MM.1S (cell line): ENCODE measurements at regions not wholly inside any gene's neighbourhood (a gene's known extent, or its start where the extent isn't known, plus 50 kb on each side); places are given as distances from the start of the nearest gene placed in this dataset.

Source experiments
- DNase-seq: peaks from one replicate; pipeline ENCODE4 v3.0.0-alpha.2; 2015
- H2AFZ ChIP-seq: fragments of 300-600 bp; sonication (generic); 2 replicates; pipeline ENCODE4 v1.6.0; 2016; ENCODE audit warnings: antibody characterized with exemption, low read length
- H3F3A ChIP-seq: fragments of 300-600 bp; sonication (generic); 2 replicates; pipeline ENCODE4 v1.6.1; 2016; ENCODE audit warnings: mild to moderate bottlenecking, antibody characterized with exemption, low read length, moderate library complexity, mixed read lengths; ENCODE audit not compliant: insufficient read depth
- H3K27ac ChIP-seq: fragments of 300-600 bp; sonication (generic); 2 replicates; pipeline ENCODE4 v1.5.1; 2016; ENCODE audit warnings: mild to moderate bottlenecking, low read length
- H3K27me3 ChIP-seq: fragments of 300-600 bp; sonication (generic); replicated peaks from 2 replicates; pipeline ENCODE4 v1.6.0; 2016; ENCODE audit warnings: low read length; ENCODE audit not compliant: insufficient read depth
- H3K36me3 ChIP-seq: fragments of 300-600 bp; sonication (generic); replicated peaks from 2 replicates; pipeline ENCODE4 v1.6.1; 2016; ENCODE audit warnings: mild to moderate bottlenecking, low read length, mixed read lengths; ENCODE audit not compliant: insufficient read depth
- H3K4me1 ChIP-seq: fragments of 300-600 bp; sonication (generic); 2 replicates; pipeline ENCODE4 v1.6.1; 2016; ENCODE audit warnings: low read length, mixed read lengths
- H3K4me2 ChIP-seq: fragments of 300-600 bp; sonication (generic); 2 replicates; pipeline ENCODE4 v1.6.0; 2016; ENCODE audit warnings: low read depth, low read length
- H3K4me3 ChIP-seq: fragments of 300-600 bp; sonication (generic); 2 replicates; pipeline ENCODE4 v1.5.1; 2016; ENCODE audit warnings: low read length, mixed read lengths
- H3K79me2 ChIP-seq: fragments of 300-600 bp; sonication (generic); 2 replicates; pipeline ENCODE4 v1.6.1; 2016; ENCODE audit warnings: mixed run types, low read length, mixed read lengths
- H3K9ac ChIP-seq: fragments of 300-600 bp; sonication (generic); 2 replicates; pipeline ENCODE4 v1.6.1; 2016; ENCODE audit warnings: low read length, mixed read lengths
- H3K9me2 ChIP-seq: fragments of 300-600 bp; sonication (generic); replicated peaks from 2 replicates; pipeline ENCODE4 v1.6.1; 2016; ENCODE audit warnings: mild to moderate bottlenecking, low read length, mixed read lengths; ENCODE audit not compliant: insufficient read depth
- H3K9me3 ChIP-seq: fragments of 300-600 bp; sonication (generic); replicated peaks from 2 replicates; pipeline ENCODE4 v1.6.1; 2016; ENCODE audit warnings: mild to moderate bottlenecking, low read length, mixed read lengths; ENCODE audit not compliant: insufficient read depth
- H4K20me1 ChIP-seq: fragments of 300-600 bp; sonication (generic); 2 replicates; pipeline ENCODE4 v1.6.1; 2016; ENCODE audit warnings: mild to moderate bottlenecking, low read length, moderate library complexity, mixed read lengths; ENCODE audit not compliant: insufficient read depth
- EZH2 ChIP-seq: fragments of 300-600 bp; sonication (generic); optimal IDR thresholded peaks from 2 replicates; pipeline ENCODE3; 2017; ENCODE audit warnings: low read depth, mild to moderate bottlenecking, antibody characterized with exemption, low read length, mixed read lengths
- EZH2phosphoT487 ChIP-seq: fragments of 300-600 bp; sonication (generic); IDR thresholded peaks from 2 replicates; pipeline ENCODE4 v1.6.1; 2018; ENCODE audit warnings: antibody characterized with exemption, low read length
- TF ChIP-seq, protein P1 (sequence below): fragments of 300-600 bp; sonication (generic); IDR thresholded peaks from 2 replicates; pipeline ENCODE4 v1.5.1; 2016; ENCODE audit warnings: antibody characterized with exemption, low read length, mixed read lengths

DNA sequence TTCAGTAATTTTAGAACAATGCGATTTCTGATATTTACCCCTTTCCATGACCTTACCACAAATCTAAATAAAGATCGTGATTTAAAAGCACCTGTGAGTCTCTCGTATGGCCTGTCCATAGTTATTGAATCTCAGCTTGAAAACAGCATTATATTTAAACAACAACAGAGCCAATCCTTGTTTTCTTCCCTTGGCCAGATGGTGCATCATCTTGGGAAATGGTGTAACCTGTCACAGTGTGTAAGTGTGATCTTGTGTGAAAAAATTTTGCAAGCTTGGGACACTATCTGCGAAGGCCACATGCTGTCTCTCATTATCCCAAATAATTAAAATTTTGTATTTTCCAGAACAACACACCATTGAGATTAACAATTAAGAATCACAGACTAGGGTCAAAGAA is 262.7 kb upstream of the SPHKAP start:
- Histone ChIP-seq H3F3A (no peaks in the 10 kb centered on the region), H3K36me3 (no peaks in the 10 kb centered on the region), H3K9me2 (no peaks in the 10 kb centered on the region), H4K20me1 (no peaks in the 10 kb centered on the region), H3K9ac (no peak overlapping the region), H3K9me3 (no peaks in the 10 kb centered on the region), H3K4me3 (no peak overlapping the region), H3K79me2 (no peaks in the 10 kb centered on the region), H3K27me3 (no peaks in the 10 kb centered on the region), H3K27ac (no peak overlapping the region), H3K4me2 (no peak overlapping the region), H2AFZ (no peak overlapping the region), H3K4me1 (no peaks in the 10 kb centered on the region)
- TF ChIP-seq, protein P1, sequence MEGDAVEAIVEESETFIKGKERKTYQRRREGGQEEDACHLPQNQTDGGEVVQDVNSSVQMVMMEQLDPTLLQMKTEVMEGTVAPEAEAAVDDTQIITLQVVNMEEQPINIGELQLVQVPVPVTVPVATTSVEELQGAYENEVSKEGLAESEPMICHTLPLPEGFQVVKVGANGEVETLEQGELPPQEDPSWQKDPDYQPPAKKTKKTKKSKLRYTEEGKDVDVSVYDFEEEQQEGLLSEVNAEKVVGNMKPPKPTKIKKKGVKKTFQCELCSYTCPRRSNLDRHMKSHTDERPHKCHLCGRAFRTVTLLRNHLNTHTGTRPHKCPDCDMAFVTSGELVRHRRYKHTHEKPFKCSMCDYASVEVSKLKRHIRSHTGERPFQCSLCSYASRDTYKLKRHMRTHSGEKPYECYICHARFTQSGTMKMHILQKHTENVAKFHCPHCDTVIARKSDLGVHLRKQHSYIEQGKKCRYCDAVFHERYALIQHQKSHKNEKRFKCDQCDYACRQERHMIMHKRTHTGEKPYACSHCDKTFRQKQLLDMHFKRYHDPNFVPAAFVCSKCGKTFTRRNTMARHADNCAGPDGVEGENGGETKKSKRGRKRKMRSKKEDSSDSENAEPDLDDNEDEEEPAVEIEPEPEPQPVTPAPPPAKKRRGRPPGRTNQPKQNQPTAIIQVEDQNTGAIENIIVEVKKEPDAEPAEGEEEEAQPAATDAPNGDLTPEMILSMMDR = no peak
- TF ChIP-seq EZH2phosphoT487 (no peak), EZH2 (no peak)
- no peak for DNase-seq

DNA sequence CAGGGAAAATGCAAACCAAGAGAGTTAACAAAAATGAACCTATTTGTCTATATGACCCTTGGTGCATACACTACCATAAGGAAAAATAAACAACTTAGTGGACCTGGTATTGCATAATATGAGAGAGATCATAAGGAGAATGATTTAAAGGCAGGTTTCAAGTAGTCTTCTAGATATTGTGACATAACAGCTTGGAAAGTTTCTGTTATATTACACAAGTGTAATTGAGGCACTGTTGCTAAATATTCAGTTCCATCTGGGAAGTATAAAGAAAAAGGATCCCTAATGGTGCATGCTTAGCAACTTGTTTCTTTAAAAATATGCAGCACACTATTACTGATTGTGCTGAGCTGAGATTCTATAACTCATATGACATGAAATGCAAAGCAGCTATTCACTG is 252.2 kb upstream of the SPHKAP start:
- H3K4me2 ChIP-seq = no peak overlapping the region

DNA sequence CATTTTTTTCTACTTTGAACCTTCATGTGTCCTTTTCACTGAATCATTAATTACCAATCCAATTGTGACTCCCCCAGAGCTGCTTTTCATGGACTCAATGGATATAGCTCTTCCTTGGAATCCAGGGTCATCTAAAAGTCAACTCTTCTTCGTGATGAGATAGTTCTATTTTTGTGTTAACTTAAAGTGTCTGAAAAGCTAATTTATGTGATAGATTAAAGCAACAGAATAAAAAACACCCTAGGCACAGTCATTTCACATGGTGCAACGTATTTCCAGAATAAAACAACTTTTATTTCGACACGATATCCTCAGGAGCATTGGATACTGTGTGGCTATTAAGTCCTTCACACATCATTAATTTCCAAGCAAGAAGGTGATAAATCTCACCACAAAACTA is 250.6 kb upstream of the SPHKAP start:
- H3K9me3 ChIP-seq = no peaks in the 10 kb centered on the region
- H3K36me3 ChIP-seq = no peaks in the 10 kb centered on the region
- no peak overlapping the region for H3K4me3 ChIP-seq
- no peaks in the 10 kb centered on the region for H3K27me3 ChIP-seq
- no peaks in the 10 kb centered on the region for H4K20me1 ChIP-seq
- TF ChIP-seq, protein P1 = no peak
- H3K9ac ChIP-seq = no peak overlapping the region
- H3K9me2 ChIP-seq = no peaks in the 10 kb centered on the region
- H3F3A ChIP-seq = no peaks in the 10 kb centered on the region
- no peak for DNase-seq
- no peaks in the 10 kb centered on the region for H3K4me1 ChIP-seq
- H3K27ac ChIP-seq = no peak overlapping the region
- no peaks in the 10 kb centered on the region for H3K79me2 ChIP-seq
- no peak overlapping the region for H3K4me2 ChIP-seq
- H2AFZ ChIP-seq = no peak overlapping the region

More for the DNA sequence above, 252.2 kb upstream of the SPHKAP start:
- Histone ChIP-seq H4K20me1 (no peaks in the 10 kb centered on the region), H3K27me3 (no peaks in the 10 kb centered on the region), H3K4me3 (no peak overlapping the region), H3K9ac (no peak overlapping the region), H3K9me3 (no peaks in the 10 kb centered on the region), H3K4me1 (no peaks in the 10 kb centered on the region), H3K36me3 (no peaks in the 10 kb centered on the region), H3K9me2 (no peaks in the 10 kb centered on the region), H2AFZ (no peak overlapping the region), H3K79me2 (no peaks in the 10 kb centered on the region), H3F3A (no peaks in the 10 kb centered on the region), H3K27ac (no peak overlapping the region)
- no peak for DNase-seq
- TF ChIP-seq, protein P1 = no peak
- TF ChIP-seq EZH2 (no peak), EZH2phosphoT487 (no peak)

DNA sequence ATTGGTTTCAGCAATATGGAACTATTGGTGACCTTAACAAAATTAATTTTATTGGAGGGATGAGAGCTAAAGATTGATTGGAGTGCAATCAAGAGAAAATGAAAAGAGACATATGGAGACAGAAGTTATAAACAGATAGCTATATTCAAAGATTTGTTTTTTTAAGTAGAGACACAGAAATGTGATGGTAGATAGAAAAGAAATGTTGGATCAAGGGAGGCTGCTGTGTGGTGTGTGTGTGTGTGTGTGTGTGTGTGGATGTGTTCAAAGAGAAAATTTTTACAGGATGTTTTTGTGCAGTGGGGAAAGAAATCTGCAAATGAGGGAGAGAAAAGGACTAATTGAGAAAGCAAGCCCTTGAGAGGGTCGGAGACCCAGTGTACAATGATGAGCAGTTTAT is 249.5 kb upstream of the SPHKAP start:
- DNase-seq = no peak
- Histone ChIP-seq H3K4me3 (no peak overlapping the region), H3K4me1 (no peaks in the 10 kb centered on the region), H3K79me2 (no peaks in the 10 kb centered on the region), H3K9ac (no peak overlapping the region), H3K27ac (no peak overlapping the region), H3K4me2 (no peak overlapping the region), H3K36me3 (no peaks in the 10 kb centered on the region), H3K27me3 (no peaks in the 10 kb centered on the region), H3K9me2 (no peaks in the 10 kb centered on the region), H4K20me1 (no peaks in the 10 kb centered on the region), H3F3A (no peaks in the 10 kb centered on the region), H2AFZ (no peak overlapping the region), H3K9me3 (no peaks in the 10 kb centered on the region)
- TF ChIP-seq EZH2phosphoT487 (no peak), EZH2 (no peak)
- TF ChIP-seq, protein P1 = no peak
